ENCODE measurements at regions not wholly inside any gene's neighbourhood (a gene's known extent, or its start where the extent isn't known, plus 50 kb on each side); places are given as distances from the start of the nearest gene placed in this dataset.

GRCh38 chr14:34183478-34183877 is 232.6 kb upstream of the EGLN3 start:
- DNase-seq (ENCODE audit: low read depth in 4 of 4, low spot score in 3 of 4): no peak

- DNase-seq (ENCODE audit: low read depth in 4 of 4, low spot score in 3 of 4): peak in 1 of 4 donors; percentile 52
Measured at GRCh38 chr14:34181338-34181737, 230.5 kb upstream of the EGLN3 start.

GRCh38 chr14:34180869-34181268 is 230.0 kb upstream of the EGLN3 start:
- no peak for DNase-seq (ENCODE audit: low read depth in 4 of 4, low spot score in 3 of 4)

- DNase-seq (ENCODE audit: low read depth in 4 of 4, low spot score in 3 of 4): no peak
Measured at GRCh38 chr14:34180434-34180833, 229.6 kb upstream of the EGLN3 start.

GRCh38 chr14:34179727-34180126 is 228.9 kb upstream of the EGLN3 start:
- no peak for DNase-seq (ENCODE audit: low read depth in 4 of 4, low spot score in 3 of 4)

- no peak for DNase-seq (ENCODE audit: low read depth in 4 of 4, low spot score in 3 of 4)
Measured at GRCh38 chr14:34177466-34177865, 226.6 kb upstream of the EGLN3 start.

GRCh38 chr14:34175574-34175973 is 224.7 kb upstream of the EGLN3 start:
- DNase-seq (ENCODE audit: low read depth in 4 of 4, low spot score in 3 of 4): no peak

GRCh38 chr14:34174973-34175372 is 224.1 kb upstream of the EGLN3 start:
- no peak for DNase-seq (ENCODE audit: low read depth in 4 of 4, low spot score in 3 of 4)

- no peak for DNase-seq (ENCODE audit: low read depth in 4 of 4, low spot score in 3 of 4)
Measured at GRCh38 chr14:34173916-34174315, 223.0 kb upstream of the EGLN3 start.

- DNase-seq (ENCODE audit: low read depth in 4 of 4, low spot score in 3 of 4): no peak
Measured at GRCh38 chr14:34172550-34173368, 221.9 kb upstream of the EGLN3 start.

- no peak for DNase-seq (ENCODE audit: low read depth in 4 of 4, low spot score in 3 of 4)
Measured at GRCh38 chr14:34172173-34172451, 221.2 kb upstream of the EGLN3 start.

GRCh38 chr14:34171431-34172172 is 220.7 kb upstream of the EGLN3 start:
- no peak for DNase-seq (ENCODE audit: low read depth in 4 of 4, low spot score in 3 of 4)

- peak in 1 of 4 donors; percentile 58 for DNase-seq (ENCODE audit: low read depth in 4 of 4, low spot score in 3 of 4)
Measured at GRCh38 chr14:34170882-34171281, 220.0 kb upstream of the EGLN3 start.

- no peak for DNase-seq (ENCODE audit: low read depth in 4 of 4, low spot score in 3 of 4)
Measured at GRCh38 chr14:34169561-34169960, 218.7 kb upstream of the EGLN3 start.

GRCh38 chr14:34168656-34169055 is 217.8 kb upstream of the EGLN3 start:
- no peak for DNase-seq (ENCODE audit: low read depth in 4 of 4, low spot score in 3 of 4)

GRCh38 chr14:34165847-34166350 is 215.0 kb upstream of the EGLN3 start:
- DNase-seq (ENCODE audit: low read depth in 4 of 4, low spot score in 3 of 4): no peak

- DNase-seq (ENCODE audit: low read depth in 4 of 4, low spot score in 3 of 4): no peak
Measured at GRCh38 chr14:34164162-34164864, 213.4 kb upstream of the EGLN3 start.

GRCh38 chr14:34161351-34162082 is 210.6 kb upstream of the EGLN3 start:
- DNase-seq (ENCODE audit: low read depth in 4 of 4, low spot score in 3 of 4): no peak

- no peak for DNase-seq (ENCODE audit: low read depth in 4 of 4, low spot score in 3 of 4)
Measured at GRCh38 chr14:34160619-34161018, 209.7 kb upstream of the EGLN3 start.

- DNase-seq (ENCODE audit: low read depth in 4 of 4, low spot score in 3 of 4): no peak
Measured at GRCh38 chr14:34157651-34158050, 206.8 kb upstream of the EGLN3 start.

- DNase-seq (ENCODE audit: low read depth in 4 of 4, low spot score in 3 of 4): no peak
Measured at GRCh38 chr14:34147461-34147860, 196.6 kb upstream of the EGLN3 start.

Data from left renal pelvis (tissue), 4 donors.